HL-60 (cell line): ENCODE measurements at regions not wholly inside any gene's neighbourhood (a gene's known extent, or its start where the extent isn't known, plus 50 kb on each side); places are given as distances from the start of the nearest gene placed in this dataset.
A peak's percentile ranks its signal among the peaks of the same experiment; 100 is the strongest.

Experiments
- DNase-seq, 2 experiments: peaks; one replicate each; pipeline ENCODE4 v3.0.0-alpha.2; 2010 to 2020; ENCODE audit warnings: low read depth in 1 of 2, low spot score in 1 of 2
- H3K27ac ChIP-seq: fragments of 250-450 bp; sonication (Bioruptor Pico); replicated peaks from 2 replicates; pipeline ENCODE4 v1.5.1; 2020; ENCODE audit warnings: mild to moderate bottlenecking, moderate library complexity
- H3K27me3 ChIP-seq: fragments of 250-450 bp; sonication (Bioruptor Pico); 2 replicates; pipeline ENCODE4 v1.5.1; 2021; ENCODE audit warnings: mild to moderate bottlenecking, moderate library complexity; ENCODE audit not compliant: insufficient read depth, poor library complexity, severe bottlenecking
- H3K4me3 ChIP-seq: replicated peaks from 2 replicates; pipeline ENCODE4 v1.5.1; 2011; ENCODE audit warnings: mild to moderate bottlenecking, control low read depth, low read length; ENCODE audit not compliant: insufficient read depth
- CTCF ChIP-seq: IDR thresholded peaks from one replicate; pipeline ENCODE4 v1.5.1; 2011; ENCODE audit warnings: low read length, control low read depth, inconsistent platforms; ENCODE audit not compliant: insufficient read depth
- GABPA ChIP-seq: IDR thresholded peaks from 2 replicates; pipeline ENCODE4 v1.6.1; 2012; ENCODE audit warnings: low read depth
- POLR2AphosphoS5 ChIP-seq: IDR thresholded peaks from 2 replicates; pipeline ENCODE4 v1.6.1; 2012; ENCODE audit warnings: low read depth
- REST ChIP-seq: IDR thresholded peaks from 2 replicates; pipeline ENCODE4 v1.6.1; 2012; ENCODE audit warnings: low read depth; ENCODE audit not compliant: insufficient replicate concordance
- SPI1 ChIP-seq: IDR thresholded peaks from 2 replicates; pipeline ENCODE4 v1.6.1; 2012; ENCODE audit warnings: low read depth, mild to moderate bottlenecking, borderline replicate concordance

GRCh38 chr5:173832386-173832785 is 55.8 kb upstream of the CPEB4 start:
- TF ChIP-seq REST (no peak), GABPA (no peak), CTCF (no peak)
- no peak overlapping the region for H3K4me3 ChIP-seq

DNA sequence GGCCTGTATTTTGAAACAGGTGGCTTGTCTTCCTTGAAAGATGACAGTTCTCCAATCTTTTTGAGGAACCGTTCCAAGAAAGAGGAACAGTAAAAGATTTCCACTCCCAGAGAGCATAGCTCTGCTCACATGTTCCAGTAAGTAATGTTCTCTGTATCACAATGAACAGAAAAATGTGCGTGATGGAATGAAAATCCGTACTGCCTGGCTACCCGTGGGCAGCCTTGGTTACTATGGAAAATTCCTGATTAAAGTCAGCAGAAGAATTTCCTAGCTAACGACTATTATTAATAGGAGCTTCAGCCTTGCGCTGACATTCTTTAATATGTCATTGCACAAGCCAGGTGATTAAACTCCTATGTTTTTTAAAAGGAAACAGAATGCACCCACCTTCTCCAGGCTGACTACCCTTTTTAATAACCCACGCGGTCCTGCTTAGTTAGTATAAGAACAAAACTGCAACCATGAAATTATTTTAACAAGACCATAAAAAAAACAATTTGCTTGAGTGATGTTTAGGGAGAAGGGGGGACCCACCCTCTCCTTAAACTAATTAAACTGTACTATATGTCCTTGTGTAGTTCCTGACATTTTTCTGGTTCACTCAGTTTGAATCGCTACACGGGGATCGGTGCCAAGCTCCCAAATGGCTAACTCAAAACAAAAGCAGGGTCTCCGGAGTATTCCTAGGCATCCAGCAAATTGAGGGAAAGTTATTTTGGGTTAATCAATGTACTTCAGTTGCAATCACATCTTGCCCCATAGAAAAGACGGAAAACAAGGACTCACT is 54.8 kb upstream of the CPEB4 start:
- H3K4me3 ChIP-seq: no peak overlapping the region
- no peak overlapping the region for H3K27ac ChIP-seq
- H3K27me3 ChIP-seq: no peaks in the 10 kb centered on the region
- DNase-seq: peak in 1 of 2 experiments; percentile 32
- TF ChIP-seq CTCF (no peak), SPI1 (peak; percentile 90)

More at GRCh38 chr5:173832386-173832785, 55.8 kb upstream of the CPEB4 start:
- no peak for DNase-seq
- no peaks in the 10 kb centered on the region for H3K27me3 ChIP-seq
- H3K27ac ChIP-seq: no peak overlapping the region

DNA sequence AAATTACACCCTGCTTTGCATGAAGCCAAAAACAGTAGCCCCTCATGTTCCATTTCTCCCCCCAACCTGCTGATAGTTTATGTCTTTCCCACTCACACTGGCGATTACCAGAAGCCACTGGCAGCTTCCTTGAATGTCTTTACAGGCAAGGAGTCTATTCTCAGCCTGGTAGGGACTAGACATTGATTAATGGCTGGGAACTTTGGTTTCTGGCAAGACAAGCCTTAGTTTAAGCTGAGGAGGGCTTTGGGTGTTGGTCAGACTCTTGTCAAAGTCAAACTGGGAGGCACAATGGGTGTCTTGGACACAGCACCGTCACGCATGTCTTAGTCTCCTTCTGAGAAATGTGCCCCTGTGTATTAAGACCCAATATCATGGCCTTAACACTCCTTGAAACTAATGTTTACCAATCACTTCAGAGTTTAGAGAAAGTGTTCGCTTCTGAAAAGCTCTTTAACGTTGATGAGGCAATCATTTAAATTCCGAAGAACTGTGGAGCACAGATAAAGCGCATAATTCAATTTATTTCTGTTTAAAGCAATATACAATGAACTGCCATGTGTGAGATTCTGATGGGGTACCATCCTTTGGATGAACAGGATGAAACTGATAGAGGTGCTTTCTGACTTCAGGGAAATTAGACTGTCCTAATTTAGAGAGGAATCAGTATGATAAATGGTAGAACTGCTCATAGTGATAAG is 53.9 kb upstream of the CPEB4 start:
- TF ChIP-seq CTCF (no peak), REST (no peak), GABPA (no peak), POLR2AphosphoS5 (no peak), SPI1 (no peak)
- H3K27me3 ChIP-seq: no peaks in the 10 kb centered on the region
- no peak for DNase-seq
- H3K27ac ChIP-seq: no peak overlapping the region
- H3K4me3 ChIP-seq: no peak overlapping the region

DNA sequence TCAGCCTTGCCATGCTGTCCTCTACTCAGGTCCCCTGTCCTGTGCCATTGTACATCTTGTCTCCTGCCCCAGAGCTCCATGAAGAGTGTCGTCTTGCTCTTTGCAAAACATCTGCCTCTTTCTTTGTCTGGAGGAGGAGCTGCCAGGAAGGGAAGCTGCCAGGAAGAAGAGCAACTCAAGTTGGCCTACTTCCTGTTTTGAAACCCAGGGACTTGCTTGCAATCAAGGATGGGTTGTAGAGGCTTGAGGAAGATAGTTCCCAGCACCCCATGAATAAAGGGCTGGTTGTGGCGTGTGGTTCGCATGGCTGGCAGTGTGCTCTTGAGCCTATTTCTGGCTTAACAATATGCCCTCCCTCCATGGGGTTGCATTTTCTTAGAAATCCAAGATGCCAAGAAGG is 53.0 kb upstream of the CPEB4 start:
- DNase-seq: peak; percentile 51 to 78
- H3K27me3 ChIP-seq: no peaks in the 10 kb centered on the region
- peak overlapping the region; percentile 31 for H3K27ac ChIP-seq
- no peak overlapping the region for H3K4me3 ChIP-seq
- TF ChIP-seq REST (no peak), POLR2AphosphoS5 (0 out of 2 replicates have a peak, but pooled peaks have one; percentile 38), GABPA (no peak), CTCF (no peak), SPI1 (peak; percentile 57; the same call in 1 of the 2 replicates)
